Right kidney (tissue), 1 donor: ENCODE measurements at regions not wholly inside any gene's neighbourhood (a gene's known extent, or its start where the extent isn't known, plus 50 kb on each side); places are given as distances from the start of the nearest gene placed in this dataset.
"Not testable (repeated sequence)": the region's sequence is repeated elsewhere in the genome, so short reads cannot be mapped to it uniquely, and the experiment has no call there.

ENCODE experiments used
- DNase-seq: peaks from one replicate; pipeline ENCODE4 v3.0.0-alpha.2; 2016

- DNase-seq: no peak
Measured at GRCh38 chr5:50898966-50899365, 232.5 kb downstream of the PARP8 start.

GRCh38 chr5:50900952-50901510 lies 234.6 kb downstream of the PARP8 start:
- no peak for DNase-seq

GRCh38 chr5:50903651-50904050 lies 237.2 kb downstream of the PARP8 start:
- no peak for DNase-seq

- DNase-seq: no peak
Measured at GRCh38 chr5:50905996-50906570, 239.6 kb downstream of the PARP8 start.

GRCh38 chr5:50920160-50920559 lies 253.7 kb downstream of the PARP8 start:
- not testable (repeated sequence) for DNase-seq

- no peak for DNase-seq
Measured at GRCh38 chr5:50921366-50922133, 255.1 kb downstream of the PARP8 start.

- DNase-seq: not testable (repeated sequence)
Measured at GRCh38 chr5:50922134-50922941, 255.9 kb downstream of the PARP8 start.

GRCh38 chr5:50922942-50923767 lies 256.7 kb downstream of the PARP8 start:
- no peak for DNase-seq

GRCh38 chr5:50923768-50924494 lies 257.5 kb downstream of the PARP8 start:
- no peak for DNase-seq

- no peak for DNase-seq
Measured at GRCh38 chr5:50927953-50928352, 261.5 kb downstream of the PARP8 start.

GRCh38 chr5:50929174-50929573 lies 262.7 kb downstream of the PARP8 start:
- DNase-seq: no peak

- no peak for DNase-seq
Measured at GRCh38 chr5:50934343-50934742, 267.9 kb downstream of the PARP8 start.

- DNase-seq: no peak
Measured at GRCh38 chr5:50945139-50945538, 278.7 kb downstream of the PARP8 start.

- peak; percentile 8 for DNase-seq
Measured at GRCh38 chr5:50947906-50948683, 281.7 kb downstream of the PARP8 start.

GRCh38 chr5:50953290-50953689 lies 286.9 kb downstream of the PARP8 start:
- no peak for DNase-seq

GRCh38 chr5:50958852-50959457 lies 292.5 kb downstream of the PARP8 start:
- DNase-seq: no peak

GRCh38 chr5:50962934-50963872 lies 296.8 kb downstream of the PARP8 start:
- peak; percentile 75 for DNase-seq

- peak; percentile 67 for DNase-seq
Measured at GRCh38 chr5:50963971-50964745, 297.7 kb downstream of the PARP8 start.
